HS-27A (cell line): ENCODE measurements at regions not wholly inside any gene's neighbourhood (a gene's known extent, or its start where the extent isn't known, plus 50 kb on each side); places are given as distances from the start of the nearest gene placed in this dataset.
A peak's percentile ranks its signal among the peaks of the same experiment; 100 is the strongest.

Source experiments
- DNase-seq: peaks from one replicate; pipeline ENCODE4 v3.0.0-alpha.2; 2012; ENCODE audit warnings: low read depth, missing footprints

- DNase-seq = no peak
Observed at GRCh38 chr1:224505454-224506093, 71.0 kb upstream of the WDR26 start.

GRCh38 chr1:224506141-224506814 is 71.7 kb upstream of the WDR26 start:
- DNase-seq = no peak

- no peak for DNase-seq
Observed at GRCh38 chr1:224507771-224508523, 73.3 kb upstream of the WDR26 start.

GRCh38 chr1:224509907-224510306 is 75.3 kb upstream of the WDR26 start:
- DNase-seq = no peak

- DNase-seq = no peak
Observed at GRCh38 chr1:224510880-224511645, 76.5 kb upstream of the WDR26 start.

GRCh38 chr1:224512600-224513151 is 78.1 kb upstream of the WDR26 start:
- DNase-seq = no peak

- no peak for DNase-seq
Observed at GRCh38 chr1:224513383-224513782, 78.8 kb upstream of the WDR26 start.

DNA sequence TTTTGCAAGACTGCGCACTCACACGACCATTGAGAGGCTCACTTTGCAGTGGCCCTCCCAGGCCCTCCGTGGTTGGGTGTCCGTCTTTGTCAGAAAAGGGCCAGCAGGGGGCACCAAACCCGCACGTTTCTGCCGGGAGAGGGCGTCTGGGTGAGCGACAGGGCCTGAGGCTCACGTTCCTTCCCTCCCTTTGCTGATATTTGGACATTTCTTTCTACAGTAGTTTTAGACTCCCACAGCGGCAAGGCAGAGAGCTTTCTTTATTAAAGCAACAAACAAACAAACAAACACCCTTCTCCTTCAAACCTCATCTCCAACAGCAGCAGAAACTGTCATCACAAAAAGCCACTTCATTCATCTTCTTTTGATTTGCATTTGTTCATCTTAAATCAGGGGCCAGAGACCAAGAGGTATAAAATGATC is 79.2 kb upstream of the WDR26 start:
- DNase-seq = no peak

GRCh38 chr1:224517171-224517570 is 82.6 kb upstream of the WDR26 start:
- DNase-seq = no peak

- DNase-seq = no peak
Observed at GRCh38 chr1:224518528-224518927, 83.9 kb upstream of the WDR26 start.

- no peak for DNase-seq
Observed at GRCh38 chr1:224519874-224520273, 85.3 kb upstream of the WDR26 start.

DNA sequence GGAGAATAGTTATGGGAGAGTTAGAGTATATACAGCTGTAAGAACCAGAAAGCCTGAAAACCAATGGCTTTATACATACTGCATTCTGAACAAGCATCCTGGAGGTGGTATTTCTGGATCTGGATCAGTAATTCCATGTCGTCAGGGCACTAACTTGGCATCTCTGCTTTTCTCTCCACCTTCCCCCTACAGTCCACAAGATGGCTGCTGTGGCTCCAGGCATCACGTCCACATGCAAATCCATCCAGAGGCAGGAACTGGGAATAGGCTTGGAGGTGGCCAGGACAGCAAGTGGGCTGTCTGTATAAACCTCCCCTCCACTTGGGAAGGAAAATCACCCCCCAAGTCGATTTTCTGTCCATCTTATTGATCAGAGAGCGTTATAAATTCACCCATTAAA is 86.2 kb upstream of the WDR26 start:
- DNase-seq = no peak

DNA sequence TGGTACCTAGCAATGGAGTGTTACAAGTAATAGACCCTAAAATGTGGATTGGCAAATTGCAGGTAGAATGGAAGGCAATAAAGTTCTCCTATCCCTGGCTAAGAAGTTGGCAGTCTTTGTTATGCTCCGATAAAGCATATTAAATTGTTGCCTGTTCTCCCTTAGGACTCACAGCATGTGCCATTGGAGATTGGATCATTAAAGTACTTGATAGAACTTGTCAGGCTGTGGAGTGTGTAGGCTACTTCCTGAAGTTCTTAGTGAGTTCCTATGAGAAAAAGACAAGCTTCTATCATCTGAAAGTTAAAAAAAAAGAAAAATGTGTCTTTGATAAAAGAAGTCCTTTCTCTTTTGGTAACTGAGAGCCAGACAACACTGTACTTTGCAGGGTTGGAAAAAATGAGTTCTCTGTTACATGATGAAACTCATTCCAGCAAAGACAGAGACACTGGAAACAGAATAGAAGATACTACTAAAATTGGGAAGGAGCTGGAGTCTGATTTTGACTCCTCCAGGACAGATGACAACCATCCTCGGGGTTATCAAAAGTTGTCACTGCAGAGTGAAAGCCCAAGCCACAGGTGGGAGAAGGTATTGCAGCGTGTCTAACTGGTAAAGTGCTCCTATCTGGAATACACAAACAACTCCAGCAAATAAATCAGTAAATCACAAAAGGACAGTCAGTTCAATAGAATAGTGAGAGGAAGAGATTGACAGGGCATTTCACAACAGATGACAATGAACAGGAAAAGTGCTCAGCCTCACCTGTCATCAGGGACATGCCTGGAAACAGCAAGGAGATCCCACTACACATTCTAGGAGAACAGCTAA is 87.5 kb upstream of the WDR26 start:
- no peak for DNase-seq

DNA sequence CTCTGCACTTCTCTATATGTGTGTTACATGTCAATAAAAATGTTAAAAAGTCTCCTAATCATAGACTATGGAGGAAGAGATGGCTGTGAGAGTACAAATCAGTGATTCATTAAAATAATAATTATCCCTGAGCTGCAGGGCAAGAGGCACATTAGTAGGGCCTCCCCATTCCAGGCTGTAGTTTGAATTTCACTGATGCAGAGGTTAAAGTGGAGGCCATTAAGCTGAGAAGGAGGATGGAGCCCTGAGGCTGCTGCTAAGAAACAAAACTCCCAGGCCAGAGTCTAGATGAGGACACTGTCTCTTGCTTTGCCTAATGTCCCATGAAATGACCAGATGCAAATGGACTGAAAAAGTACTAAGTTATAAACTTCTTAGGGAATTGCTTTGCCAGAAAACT is 89.1 kb upstream of the WDR26 start:
- no peak for DNase-seq

DNA sequence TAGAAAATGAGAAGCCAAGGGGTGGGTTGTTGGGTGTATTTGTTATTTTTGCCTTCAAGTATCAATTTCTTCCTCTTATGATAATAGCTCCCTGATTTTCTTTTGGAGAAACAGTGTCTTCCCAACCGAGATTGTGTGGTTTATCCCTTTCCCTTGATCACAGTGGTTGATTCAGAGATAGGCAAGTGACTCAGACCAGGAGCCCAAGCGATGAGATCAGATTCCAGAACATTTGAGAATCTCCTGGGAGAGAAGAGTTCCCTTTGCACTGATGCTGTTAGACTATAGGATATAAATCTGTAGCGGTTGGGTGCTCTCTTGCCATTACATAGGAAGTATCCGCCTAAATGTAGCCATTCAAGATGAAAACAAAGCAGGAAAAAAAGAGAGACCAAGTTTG is 90.1 kb upstream of the WDR26 start:
- no peak for DNase-seq

DNA sequence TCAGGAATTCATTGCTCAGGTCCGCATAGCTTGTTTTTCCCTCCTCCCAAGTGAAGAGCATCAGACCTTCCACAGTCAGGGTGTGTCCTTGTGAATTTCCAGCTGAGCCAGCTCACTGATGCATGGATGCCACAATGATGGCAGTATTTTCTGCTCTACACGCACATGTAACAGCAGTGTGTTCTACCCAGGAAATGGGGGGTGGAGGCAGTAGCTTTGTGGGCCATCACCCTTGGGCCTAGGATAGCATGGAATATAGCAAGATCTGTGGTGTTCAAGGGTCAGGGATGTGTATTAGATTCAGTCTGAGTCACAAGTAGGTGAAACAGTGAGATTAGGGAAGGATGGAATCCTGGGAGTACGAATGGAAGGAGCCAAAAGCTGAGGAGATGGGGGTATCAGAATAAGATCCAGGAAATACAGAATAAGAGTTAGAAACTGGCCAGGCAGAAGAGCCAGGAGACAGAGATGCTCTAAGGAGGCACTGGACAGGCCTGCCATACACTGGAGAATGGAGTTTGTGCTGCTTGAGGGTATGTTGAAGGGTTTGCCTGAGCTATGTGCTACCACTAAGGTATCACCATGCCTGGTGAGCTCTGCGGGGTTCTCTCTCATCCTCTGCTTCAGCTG is 90.6 kb upstream of the CNIH3 start:
- DNase-seq = no peak

DNA sequence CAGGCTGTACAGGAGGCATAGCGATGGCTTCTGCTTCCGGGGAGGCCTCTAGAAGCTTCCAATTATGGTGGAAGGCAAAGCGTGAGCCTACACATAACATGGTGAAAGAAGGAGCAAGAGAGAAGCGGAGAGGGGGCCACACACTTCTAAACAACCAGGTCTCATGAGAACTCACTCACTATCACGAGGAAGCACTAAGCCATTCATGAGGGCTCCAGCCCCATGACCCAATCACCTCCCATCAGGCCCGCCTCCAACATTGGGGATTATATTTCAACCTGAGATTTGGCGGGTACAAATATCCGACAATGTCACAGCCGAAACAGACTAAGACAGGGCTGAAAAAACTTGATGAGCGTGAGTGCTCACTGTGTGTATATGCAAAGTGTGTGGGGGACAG is 89.3 kb upstream of the CNIH3 start:
- no peak for DNase-seq

DNA sequence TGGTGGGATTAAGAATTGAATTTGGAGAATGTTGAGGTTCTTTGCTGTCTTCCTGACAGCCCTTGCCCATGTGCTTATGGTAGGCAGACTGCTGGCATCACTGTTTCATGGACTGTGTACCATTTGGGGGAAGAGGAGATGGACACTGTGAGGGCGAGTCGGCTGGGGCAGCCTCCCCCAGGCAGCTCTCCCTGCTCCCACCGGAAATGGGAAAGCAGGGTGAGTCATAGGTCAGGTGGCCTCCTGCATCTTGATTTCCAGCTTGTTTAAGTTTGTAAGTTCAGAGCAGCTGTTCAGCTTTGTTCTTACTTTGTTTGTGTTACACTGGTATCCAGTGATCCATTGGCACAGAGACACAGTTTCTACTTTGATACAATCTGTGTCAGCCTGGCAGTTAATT is 87.2 kb upstream of the CNIH3 start:
- peak; percentile 45 for DNase-seq

- DNase-seq = no peak
Observed at GRCh38 chr1:224529844-224530243, 86.3 kb upstream of the CNIH3 start.

- DNase-seq = no peak
Observed at GRCh38 chr1:224533517-224533916, 82.6 kb upstream of the CNIH3 start.

- no peak for DNase-seq
Observed at GRCh38 chr1:224534731-224535130, 81.4 kb upstream of the CNIH3 start.
